SHP77 (cell line): ENCODE measurements at regions not wholly inside any gene's neighbourhood (a gene's known extent, or its start where the extent isn't known, plus 50 kb on each side); places are given as distances from the start of the nearest gene placed in this dataset.

Experiments used
- DNase-seq, 2 experiments: peaks; one replicate each; lab custom pipeline; 2025; lab: John Stamatoyannopoulos, UW

DNA sequence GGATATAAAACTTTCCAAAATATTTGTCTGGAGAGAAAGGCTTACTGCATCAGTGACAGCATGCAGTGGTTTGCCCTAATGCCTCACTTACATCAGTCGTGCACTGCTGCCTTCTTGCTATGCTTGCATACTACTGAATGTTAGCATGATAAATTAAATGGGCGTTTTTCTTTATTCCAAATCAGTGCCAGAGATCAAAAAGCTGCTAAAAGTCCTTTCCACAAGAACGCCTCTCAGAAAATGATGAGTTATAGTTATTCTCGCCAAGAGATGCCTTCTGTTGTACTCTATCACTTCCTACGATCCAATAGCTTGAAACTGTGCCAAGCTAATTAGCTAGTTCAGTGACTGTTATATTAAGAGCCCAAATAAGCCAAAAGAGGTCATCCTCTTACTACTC is 345.8 kb upstream of the ROBO2 start:
- no peak for DNase-seq

DNA sequence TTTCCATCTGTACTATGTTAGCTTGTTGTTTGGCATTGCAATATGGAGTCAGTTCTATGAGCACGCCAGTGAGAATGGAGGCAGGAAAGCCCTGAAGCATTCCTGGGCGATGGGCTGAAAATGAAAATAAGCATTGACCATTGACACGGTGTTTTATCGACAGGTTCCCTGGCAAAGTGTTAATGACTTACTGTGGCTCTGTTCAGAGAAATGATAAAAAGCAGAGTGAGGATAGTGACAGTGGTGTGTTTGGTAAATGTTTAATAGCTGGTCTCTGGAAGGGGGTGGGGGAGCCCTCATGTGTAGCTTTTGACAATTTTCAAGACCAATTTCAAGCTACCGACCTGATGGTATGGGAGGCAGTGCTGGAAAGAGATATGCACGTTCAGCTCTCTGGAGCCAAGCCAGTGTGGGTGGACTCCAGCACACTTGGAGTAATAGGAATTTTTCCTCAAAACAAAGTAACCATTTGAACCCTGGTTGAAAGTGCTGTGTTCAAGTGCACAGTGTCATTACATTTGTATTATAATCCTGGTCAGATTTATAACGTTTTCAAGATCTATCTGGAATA is 341.7 kb upstream of the ROBO2 start:
- DNase-seq, result no peak

DNA sequence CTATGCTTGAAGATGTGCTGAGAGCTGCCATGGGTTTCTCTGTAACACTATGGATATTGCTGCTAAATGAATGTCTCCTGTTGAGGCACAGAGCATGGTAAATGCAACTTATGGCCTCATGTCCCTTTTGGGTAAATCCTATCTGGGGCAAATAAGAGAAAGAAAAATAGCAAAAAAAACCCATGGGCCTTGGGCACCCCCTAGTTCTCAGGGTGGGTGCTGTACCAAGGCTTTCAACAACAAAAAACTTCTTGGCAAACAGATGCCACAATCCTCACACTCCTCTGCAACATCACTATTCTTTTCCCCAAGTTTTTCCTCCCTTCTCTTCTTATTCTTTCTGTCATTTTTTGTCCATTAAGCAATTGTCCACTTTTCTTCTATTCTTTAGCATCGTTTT is 340.1 kb upstream of the ROBO2 start:
- DNase-seq, result no peak

DNA sequence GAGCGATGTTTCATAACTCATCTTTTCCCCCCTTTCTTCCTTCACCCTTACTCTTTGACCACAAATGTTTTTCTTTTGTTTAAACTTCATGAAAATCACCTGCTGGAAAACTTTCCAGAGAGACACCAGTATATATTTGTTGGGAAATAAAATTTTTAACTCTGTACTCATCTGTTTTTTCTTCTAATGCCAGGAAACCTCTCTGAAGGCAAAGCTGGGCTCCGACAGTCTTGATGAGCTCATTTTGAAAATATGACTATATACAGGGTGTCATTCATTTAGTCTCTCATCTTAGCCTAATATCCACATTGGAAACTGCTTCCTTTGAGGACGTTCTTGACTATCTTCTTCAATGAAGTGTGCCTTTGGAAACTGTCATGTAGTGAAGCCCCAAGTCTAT is 339.6 kb upstream of the ROBO2 start:
- no peak for DNase-seq

DNA sequence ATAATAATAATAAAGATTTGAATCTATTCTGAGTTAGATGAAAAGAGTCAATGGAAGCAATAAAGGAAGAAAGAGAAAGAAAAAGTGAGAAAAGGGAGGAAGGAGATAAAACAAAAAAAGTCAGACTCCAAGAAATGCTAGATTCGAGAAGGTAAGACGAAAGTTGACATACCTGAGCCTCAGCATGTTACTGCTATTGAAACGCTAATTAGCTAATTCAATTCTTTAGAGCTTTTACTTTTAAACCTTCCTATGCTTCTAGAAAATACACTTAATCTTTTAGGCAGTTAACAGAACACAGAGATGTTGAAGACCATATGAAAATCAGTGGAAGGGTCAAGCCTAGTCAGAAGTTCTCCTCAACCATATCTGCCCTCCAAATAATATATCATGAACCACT is 337.2 kb upstream of the ROBO2 start:
- no peak for DNase-seq

DNA sequence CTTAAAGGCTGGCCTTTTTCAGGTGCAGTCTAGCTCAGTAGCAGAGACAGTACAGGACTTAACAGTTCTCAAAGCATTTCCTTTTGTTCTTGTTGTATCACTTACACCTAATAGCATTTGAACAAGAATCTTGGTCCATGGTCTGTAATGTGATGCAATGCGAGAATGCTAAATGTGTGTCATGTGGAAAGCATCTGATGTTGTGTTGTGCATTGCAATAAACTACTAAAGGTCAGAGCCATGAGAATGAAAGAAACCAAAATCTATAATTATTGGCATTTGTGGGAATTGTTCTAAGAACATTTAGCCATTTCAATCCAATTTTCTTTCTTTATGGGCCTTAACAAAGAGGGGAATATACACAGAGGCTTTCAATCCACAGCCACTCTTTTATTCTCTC is 324.5 kb upstream of the ROBO2 start:
- no peak for DNase-seq

DNA sequence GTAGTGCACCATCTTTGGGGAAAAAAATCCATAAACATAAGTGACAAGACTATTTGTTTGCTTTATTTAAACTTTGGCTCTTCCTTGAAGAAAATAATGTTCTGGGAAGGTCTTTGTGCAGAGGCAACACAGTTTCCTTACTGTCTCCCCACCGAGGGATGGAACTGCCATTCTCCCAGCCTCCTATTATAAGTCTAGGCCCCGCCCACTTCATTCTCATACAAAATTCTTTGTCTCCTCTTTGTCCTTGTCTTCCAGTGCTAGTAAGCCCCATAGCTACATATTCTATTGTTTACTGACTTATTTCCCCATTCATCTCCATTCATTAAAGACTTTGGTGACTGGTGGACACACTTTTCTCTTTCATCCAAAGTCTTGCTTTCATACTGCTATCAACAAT is 316.5 kb upstream of the ROBO2 start:
- no peak for DNase-seq

DNA sequence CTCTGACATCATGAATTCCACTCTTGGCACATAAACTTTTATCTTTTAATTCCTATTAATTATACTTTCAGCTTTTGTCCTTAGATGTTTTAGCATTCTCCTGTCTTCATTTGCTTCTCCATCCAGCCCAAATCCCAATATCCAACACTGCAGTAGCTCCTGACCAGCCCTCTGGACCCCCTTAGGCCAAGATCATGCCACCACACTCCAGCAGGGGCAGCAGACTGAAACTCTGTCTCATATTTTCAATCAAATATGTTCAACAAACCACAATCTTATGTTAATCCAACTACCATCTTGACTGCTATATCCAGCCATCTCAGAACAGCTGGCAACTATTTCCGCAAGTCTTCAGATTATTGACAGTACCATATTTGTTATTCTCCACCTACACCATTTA is 315.8 kb upstream of the ROBO2 start:
- no peak for DNase-seq

DNA sequence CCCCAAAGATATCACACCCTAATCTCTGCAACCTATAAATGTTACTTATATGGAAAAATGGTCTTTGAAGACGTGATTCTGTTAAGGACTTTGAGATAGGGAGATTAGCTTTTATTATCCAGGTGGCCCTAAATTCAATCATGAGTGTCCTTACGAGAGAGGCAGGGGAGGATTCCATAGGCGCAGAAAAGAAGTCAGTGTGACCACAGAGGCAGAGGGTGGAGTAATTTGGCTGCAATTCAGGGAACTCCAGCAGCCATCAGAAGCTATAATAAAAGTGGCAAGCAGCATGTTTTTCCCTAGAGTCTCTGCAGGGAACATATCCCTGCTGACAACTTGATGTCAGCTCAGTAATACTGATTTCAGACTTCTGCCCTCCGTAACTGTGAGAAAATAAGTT is 315.2 kb upstream of the ROBO2 start:
- DNase-seq, result no peak

DNA sequence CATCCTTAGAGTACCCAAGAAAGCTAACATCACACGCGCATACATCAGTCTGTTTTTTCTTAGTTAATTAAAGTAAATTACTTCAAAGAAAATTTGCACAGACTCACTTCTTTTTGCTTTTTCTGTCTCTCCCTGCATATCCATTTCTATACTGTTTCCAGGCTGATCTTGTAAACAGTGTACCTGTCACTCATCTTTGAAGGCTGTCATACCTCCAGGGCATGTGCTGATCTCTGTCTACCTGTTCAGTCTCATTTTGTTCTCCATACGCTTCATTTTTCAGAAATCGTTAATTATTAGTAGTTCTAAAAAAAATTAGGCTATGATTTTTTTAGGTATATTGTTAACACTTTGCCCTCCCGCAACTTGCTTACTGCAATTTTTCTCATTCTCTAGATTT is 313.9 kb upstream of the ROBO2 start:
- no peak for DNase-seq

DNA sequence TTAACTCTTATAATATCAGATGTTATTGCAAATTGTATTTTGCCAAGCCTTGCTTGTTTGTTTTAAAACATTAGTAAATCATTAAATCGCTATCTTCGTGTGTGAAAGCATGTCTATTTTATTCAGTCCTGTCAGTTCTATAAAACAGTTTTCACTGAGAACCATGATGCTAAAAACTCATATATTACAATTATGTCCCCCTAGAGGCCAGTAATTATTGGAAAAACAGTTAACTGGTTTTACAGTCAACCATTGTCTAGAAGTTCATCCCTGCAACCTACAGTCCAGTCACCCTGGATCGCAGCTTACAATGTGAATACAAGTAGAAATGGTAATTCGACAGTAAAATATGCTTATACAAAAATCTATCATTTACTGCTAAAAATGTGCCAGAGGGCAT is 311.5 kb upstream of the ROBO2 start:
- DNase-seq, result no peak

DNA sequence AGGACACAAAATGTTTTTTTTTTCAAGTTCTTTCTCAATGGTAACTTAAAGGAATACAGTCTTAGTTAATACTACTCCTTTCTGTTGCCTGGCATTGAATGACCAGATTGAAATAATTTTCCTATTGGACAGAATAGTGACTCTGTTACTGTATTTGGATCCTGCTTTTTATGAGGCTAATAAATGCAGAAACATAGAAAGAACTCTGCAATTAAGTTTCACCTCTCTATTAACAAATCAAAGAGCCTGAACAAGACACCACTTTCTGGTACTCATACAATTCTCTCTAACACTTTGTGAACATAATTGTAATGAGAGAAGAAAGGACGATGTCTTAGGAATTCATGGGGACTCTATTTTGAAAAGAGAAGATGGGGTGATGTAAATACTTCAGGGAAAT is 308.4 kb upstream of the ROBO2 start:
- no peak for DNase-seq

DNA sequence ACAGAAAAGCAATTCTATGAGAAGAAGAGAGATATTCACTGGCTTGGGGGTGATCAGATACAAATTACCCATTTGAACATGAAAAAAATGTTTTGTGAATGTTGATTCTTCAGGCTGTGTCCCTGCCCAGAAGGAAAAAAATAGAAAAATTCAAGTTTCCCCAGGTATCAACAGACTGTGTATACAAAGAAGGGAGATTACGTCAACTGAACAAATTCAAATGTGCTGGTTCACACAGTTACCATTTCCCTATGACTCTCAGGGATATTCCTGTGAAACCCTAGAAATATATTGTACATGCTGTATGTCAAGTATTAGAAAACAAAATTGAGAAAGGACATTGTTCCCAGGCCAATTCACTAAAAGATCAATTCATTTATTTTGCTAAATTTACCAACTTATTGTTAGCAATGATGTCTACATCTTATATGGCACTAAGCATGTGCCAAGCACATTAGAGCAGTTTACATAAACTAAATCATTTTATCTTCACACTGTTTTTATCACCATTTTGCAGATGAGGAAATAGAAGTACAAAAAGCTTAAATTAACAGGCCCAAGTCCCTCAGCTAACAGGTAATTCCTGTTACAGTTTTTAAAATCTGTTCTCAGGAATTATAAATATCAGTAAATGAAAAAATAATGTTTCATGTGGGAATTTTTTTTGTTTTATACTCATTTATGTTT is 306.7 kb upstream of the ROBO2 start:
- DNase-seq, result no peak

DNA sequence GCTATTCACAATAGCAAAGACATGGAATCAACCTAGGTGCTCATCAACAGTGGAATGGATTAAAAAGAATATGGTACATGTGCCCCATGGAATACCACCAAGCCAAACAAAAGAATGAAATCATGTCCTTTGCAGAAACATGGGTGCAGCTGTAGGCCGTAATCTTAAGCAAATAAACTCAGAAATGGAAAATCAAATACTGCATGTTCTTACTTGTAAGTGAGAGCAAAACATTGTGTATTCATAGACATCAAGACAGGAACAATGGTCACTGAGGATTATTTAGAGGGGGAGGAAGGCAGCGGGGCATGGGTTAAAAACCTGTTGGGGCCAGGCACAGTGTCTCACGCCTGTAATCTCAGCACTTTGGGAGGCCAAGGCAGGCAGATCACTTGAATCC is 304.7 kb upstream of the ROBO2 start:
- peak; percentile 55 to 59 for DNase-seq

DNA sequence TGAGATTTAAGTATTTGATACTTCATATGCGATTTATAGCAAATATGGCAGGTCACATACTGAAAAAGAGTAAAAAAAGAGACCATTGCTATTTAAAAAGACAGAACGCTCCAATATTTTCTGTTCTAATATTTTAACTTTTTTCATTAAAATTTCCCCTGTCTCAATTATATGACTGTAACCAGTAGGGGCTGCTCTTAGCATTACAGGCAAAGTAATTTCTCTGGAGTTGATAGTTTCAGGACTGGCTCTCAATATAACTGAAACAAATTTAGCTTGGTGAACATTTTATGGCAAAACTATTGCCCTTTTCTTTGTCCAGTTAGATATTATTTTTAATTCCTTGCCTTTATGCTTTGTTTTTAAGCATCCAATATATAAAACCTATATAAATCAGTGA is 286.3 kb upstream of the ROBO2 start:
- DNase-seq, result peak in 1 of 2 experiments; percentile 23

DNA sequence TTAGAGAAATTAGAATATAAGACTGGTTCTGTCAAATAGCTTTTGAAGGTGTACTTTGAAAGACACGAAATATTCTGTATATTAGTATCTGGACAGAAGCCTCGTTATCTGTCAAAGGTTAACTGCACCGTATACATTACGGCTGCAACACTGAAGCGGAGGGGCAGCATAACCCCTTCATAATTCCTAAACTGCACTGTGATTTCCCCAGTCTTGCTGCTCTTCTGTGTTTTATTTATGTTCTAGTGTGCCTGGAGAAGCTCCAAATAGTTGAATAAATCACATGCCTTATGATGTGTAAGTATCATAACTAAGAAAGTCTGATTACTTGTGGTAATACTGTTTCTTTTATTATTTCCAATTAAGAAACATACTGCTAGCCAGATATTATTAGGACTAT is 285.7 kb upstream of the ROBO2 start:
- peak in 1 of 2 experiments; percentile 23 for DNase-seq

DNA sequence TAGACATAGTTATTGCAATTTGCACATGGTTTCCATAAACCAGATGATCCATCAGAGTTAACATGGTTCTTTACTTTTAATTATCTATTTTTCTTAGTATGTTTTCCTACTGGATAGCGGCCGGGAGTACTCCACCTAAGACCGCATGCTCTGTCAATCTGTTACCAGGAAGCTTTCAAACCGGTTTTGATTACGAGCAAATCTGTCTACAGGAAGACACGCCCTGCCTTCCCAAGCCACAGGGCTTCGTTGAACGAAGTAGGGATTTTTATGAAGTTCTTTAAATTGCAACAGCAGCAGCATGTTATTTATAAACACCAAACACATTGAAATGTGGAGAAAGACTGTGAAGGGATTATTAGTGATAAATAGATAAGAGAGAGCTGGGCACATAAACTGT is 283.3 kb upstream of the ROBO2 start:
- no peak for DNase-seq

DNA sequence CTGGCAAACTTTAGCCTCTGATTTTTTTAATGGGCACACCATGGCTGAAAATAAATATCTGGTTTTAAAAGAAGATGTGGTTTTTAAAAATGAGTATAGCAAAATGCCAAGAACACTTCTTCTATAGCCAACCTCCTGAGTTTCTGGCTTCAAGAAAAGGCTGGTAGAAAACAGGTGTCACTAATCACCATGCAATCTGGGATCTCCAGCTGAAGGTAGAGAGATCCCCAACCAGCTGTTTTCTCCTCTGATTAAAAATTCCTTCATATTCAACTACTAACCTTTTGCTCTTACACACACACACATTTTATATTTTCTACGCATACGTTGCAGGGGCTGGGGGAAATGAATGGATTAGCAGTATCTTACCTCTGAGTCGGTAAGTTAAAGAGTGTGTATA is 279.6 kb upstream of the ROBO2 start:
- no peak for DNase-seq

DNA sequence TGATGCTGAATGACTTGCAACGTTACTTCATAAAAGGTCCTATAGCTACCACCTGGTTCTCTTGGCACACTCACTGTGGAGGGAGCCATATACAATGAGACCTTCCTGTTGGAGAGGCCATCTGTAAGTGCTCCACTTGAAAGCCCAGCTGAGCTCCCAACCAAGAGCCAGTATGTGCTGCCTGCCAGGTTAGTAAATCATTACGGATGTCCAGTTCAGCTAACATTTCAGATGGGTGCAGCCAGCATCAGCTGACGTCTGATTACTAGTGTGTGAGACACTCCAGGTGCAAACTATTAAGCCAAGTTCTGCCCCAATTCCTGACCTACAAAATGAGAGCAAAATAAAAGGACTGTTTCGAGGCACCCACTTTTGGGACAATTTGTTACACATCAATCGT is 274.4 kb upstream of the ROBO2 start:
- peak; percentile 96 to 98 for DNase-seq

DNA sequence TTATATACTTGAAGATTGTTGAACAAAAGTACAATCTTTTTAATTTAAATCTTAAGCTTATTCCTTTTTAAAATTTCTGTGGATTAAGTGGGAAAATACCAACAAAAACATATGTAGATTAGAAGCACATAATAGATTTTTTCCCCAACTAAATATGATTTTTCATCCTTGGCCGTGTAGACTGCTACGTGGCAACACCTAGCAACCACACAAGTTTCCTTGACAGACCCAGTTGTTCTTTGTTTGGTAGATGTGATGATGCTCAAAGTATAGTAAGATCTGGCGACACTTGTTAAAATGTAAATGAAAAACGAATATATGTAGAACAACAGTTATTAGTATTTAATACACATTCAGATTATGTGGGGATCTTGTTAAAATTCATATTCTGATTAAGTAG is 271.0 kb upstream of the ROBO2 start:
- DNase-seq, result no peak

DNA sequence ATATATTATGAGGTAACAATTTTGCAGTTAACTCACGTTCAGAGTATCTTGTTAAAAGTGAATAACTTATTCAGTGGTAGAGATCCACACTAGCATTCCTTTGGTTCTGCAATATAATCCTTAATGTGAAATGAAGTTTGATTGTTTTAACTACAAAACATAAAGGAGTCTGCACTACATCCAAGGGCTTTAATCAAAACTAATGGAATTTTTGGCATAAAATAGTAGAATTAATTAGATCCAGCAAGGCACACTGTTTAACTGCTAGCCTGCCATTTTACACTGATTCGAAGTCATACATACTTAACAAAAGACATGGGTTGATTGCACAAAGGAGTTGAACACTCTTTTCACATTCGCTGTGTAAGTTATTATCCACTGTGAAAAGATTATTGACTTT is 263.0 kb upstream of the ROBO2 start:
- no peak for DNase-seq

DNA sequence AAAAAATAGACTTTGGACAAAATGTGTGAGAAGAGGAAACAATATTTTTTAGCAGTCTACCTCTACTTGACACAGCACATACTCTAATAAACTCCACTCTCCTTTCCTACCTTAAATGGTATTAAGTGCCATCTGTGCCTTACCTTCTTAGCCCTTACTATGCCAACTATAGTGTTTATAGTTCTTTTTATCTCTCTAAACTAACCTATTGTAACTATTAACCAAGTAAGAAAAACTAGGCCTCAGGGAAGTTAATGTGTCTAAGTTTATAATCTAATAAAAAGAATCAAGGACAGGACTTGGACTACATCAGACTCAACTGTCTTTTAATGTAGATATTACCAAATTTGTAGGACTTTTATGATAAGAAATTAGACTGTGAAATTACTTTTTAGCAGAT is 251.7 kb upstream of the ROBO2 start:
- DNase-seq, result no peak

DNA sequence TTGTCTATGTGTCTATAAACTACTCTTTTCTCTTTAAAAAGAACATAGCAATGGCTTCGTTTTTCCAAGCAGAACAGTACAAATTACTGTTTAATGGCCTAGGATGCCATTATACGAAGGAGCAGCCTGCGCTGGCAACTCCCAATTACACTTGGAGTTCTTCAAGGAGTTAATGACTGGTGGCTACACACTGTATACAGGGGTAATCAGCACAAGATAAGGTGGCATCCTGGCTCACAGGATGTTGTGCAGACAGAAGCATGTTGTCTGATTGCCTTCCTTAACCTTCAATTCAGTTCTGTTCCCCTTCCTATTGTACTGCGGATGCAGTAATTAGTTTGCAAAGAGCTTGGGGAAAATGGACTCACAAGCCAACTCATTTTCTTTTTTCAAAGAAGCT is 250.7 kb upstream of the ROBO2 start:
- no peak for DNase-seq

DNA sequence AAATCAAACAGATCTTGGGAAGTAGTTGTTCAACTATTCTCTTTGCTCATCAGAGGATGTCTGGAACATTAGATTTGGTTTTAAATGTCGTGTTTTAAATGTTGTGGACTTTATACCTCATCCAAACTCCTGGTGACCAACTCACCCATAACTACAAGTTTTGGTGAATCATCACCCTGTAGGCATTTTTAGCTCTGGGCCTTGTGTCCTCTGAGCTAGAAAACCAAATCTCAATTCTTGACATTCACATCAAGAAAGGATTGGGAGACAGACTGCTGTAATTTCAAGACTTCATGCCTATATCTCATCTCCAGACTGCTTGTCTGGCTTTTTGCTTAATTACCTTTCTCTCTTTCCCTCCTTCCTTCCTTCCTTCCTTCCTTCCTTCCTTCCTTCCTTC is 228.5 kb upstream of the ROBO2 start:
- no peak for DNase-seq
